Activated T-cell treated with anti-CD3 and anti-CD28 coated beads, Interleukin-2, amount 50 U/mL, for 24 hours (primary cell): ENCODE measurements at regions not wholly inside any gene's neighbourhood (a gene's known extent, or its start where the extent isn't known, plus 50 kb on each side); places are given as distances from the start of the nearest gene placed in this dataset.
"Not testable (repeated sequence)": the region's sequence is repeated elsewhere in the genome, so short reads cannot be mapped to it uniquely, and the experiment has no call there.

Source experiments
- DNase-seq: peaks from one replicate; pipeline ENCODE4 v3.0.0-alpha.2; 2020
- H3K27ac Mint-ChIP-seq: 2 replicates; pipeline ENCODE4 v1.8.0; 2020; ENCODE audit warnings: mild to moderate bottlenecking, mixed read lengths
- H3K27me3 Mint-ChIP-seq: 2 replicates; pipeline ENCODE4 v1.8.0; 2020; ENCODE audit warnings: mixed read lengths
- H3K36me3 Mint-ChIP-seq: 2 replicates; pipeline ENCODE4 v1.8.0; 2020; ENCODE audit warnings: low read depth, mixed read lengths
- H3K4me1 Mint-ChIP-seq: 2 replicates; pipeline ENCODE4 v1.8.0; 2020; ENCODE audit warnings: low read depth, mixed read lengths
- H3K4me3 Mint-ChIP-seq: 2 replicates; pipeline ENCODE4 v1.8.0; 2020; ENCODE audit warnings: mild to moderate bottlenecking, moderate library complexity, mixed read lengths
- H3K9me3 Mint-ChIP-seq: 2 replicates; pipeline ENCODE4 v1.8.0; 2020; ENCODE audit warnings: mixed read lengths

GRCh38 chr5:116787570-116787969, 212.9 kb upstream of the SEMA6A start:
- Mint-ChIP-seq H3K27me3 (no peaks in the 10 kb centered on the region), H3K27ac (no peak overlapping the region), H3K4me3 (no peak overlapping the region), H3K36me3 (no peaks in the 10 kb centered on the region), H3K9me3 (peaks cover 6% of the 10 kb centered on the region), H3K4me1 (no peaks in the 10 kb centered on the region)
- no peak for DNase-seq

GRCh38 chr5:116785106-116785505, 210.5 kb upstream of the SEMA6A start:
- no peak for DNase-seq
- Mint-ChIP-seq H3K9me3 (peaks cover 4% of the 10 kb centered on the region), H3K27me3 (no peaks in the 10 kb centered on the region), H3K4me1 (no peaks in the 10 kb centered on the region), H3K4me3 (no peak overlapping the region), H3K27ac (no peak overlapping the region), H3K36me3 (no peaks in the 10 kb centered on the region)

- Mint-ChIP-seq H3K27me3 (no peaks in the 10 kb centered on the region), H3K36me3 (no peaks in the 10 kb centered on the region), H3K27ac (no peak overlapping the region), H3K4me1 (no peaks in the 10 kb centered on the region), H3K9me3 (no peaks in the 10 kb centered on the region), H3K4me3 (no peak overlapping the region)
- no peak for DNase-seq
Observed at GRCh38 chr5:116779846-116780245, 205.2 kb upstream of the SEMA6A start.

GRCh38 chr5:116778651-116779280, 204.1 kb upstream of the SEMA6A start:
- H3K36me3 Mint-ChIP-seq = no peaks in the 10 kb centered on the region
- no peaks in the 10 kb centered on the region for H3K4me1 Mint-ChIP-seq
- H3K4me3 Mint-ChIP-seq = no peak overlapping the region
- H3K27ac Mint-ChIP-seq = no peak overlapping the region
- H3K27me3 Mint-ChIP-seq = no peaks in the 10 kb centered on the region
- no peaks in the 10 kb centered on the region for H3K9me3 Mint-ChIP-seq
- DNase-seq = no peak

- Mint-ChIP-seq H3K9me3 (no peaks in the 10 kb centered on the region), H3K4me1 (no peaks in the 10 kb centered on the region), H3K4me3 (no peak overlapping the region), H3K36me3 (no peaks in the 10 kb centered on the region), H3K27me3 (no peaks in the 10 kb centered on the region), H3K27ac (no peak overlapping the region)
- no peak for DNase-seq
Observed at GRCh38 chr5:116778032-116778431, 203.4 kb upstream of the SEMA6A start.

- no peak overlapping the region for H3K27ac Mint-ChIP-seq
- no peak for DNase-seq
- no peaks in the 10 kb centered on the region for H3K36me3 Mint-ChIP-seq
- H3K4me1 Mint-ChIP-seq = no peaks in the 10 kb centered on the region
- H3K9me3 Mint-ChIP-seq = no peaks in the 10 kb centered on the region
- no peaks in the 10 kb centered on the region for H3K27me3 Mint-ChIP-seq
- no peak overlapping the region for H3K4me3 Mint-ChIP-seq
Observed at GRCh38 chr5:116773926-116774325, 199.3 kb upstream of the SEMA6A start.

GRCh38 chr5:116772806-116773205, 198.2 kb upstream of the SEMA6A start:
- no peak overlapping the region for H3K4me3 Mint-ChIP-seq
- H3K27ac Mint-ChIP-seq = no peak overlapping the region

GRCh38 chr5:116772152-116772501, 197.5 kb upstream of the SEMA6A start:
- no peak for DNase-seq
- Mint-ChIP-seq H3K4me1 (no peaks in the 10 kb centered on the region), H3K27ac (no peak overlapping the region), H3K9me3 (no peaks in the 10 kb centered on the region), H3K27me3 (no peaks in the 10 kb centered on the region), H3K4me3 (no peak overlapping the region), H3K36me3 (no peaks in the 10 kb centered on the region)

More at GRCh38 chr5:116772806-116773205, 198.2 kb upstream of the SEMA6A start:
- H3K4me1 Mint-ChIP-seq = no peaks in the 10 kb centered on the region
- no peaks in the 10 kb centered on the region for H3K9me3 Mint-ChIP-seq
- DNase-seq = no peak
- H3K27me3 Mint-ChIP-seq = no peaks in the 10 kb centered on the region
- H3K36me3 Mint-ChIP-seq = no peaks in the 10 kb centered on the region

GRCh38 chr5:116771466-116772151, 197.0 kb upstream of the SEMA6A start:
- no peaks in the 10 kb centered on the region for H3K36me3 Mint-ChIP-seq
- no peaks in the 10 kb centered on the region for H3K4me1 Mint-ChIP-seq
- no peak overlapping the region for H3K27ac Mint-ChIP-seq
- no peak overlapping the region for H3K4me3 Mint-ChIP-seq
- no peaks in the 10 kb centered on the region for H3K27me3 Mint-ChIP-seq
- DNase-seq = no peak
- no peaks in the 10 kb centered on the region for H3K9me3 Mint-ChIP-seq

GRCh38 chr5:116769953-116770352, 195.3 kb upstream of the SEMA6A start:
- not testable (repeated sequence) for H3K4me3 Mint-ChIP-seq, H3K27ac Mint-ChIP-seq, H3K36me3 Mint-ChIP-seq, H3K27me3 Mint-ChIP-seq, H3K4me1 Mint-ChIP-seq, DNase-seq, H3K9me3 Mint-ChIP-seq

GRCh38 chr5:116769470-116769869, 194.8 kb upstream of the SEMA6A start:
- Mint-ChIP-seq H3K27ac (no peak overlapping the region), H3K9me3 (no peaks in the 10 kb centered on the region), H3K27me3 (no peaks in the 10 kb centered on the region), H3K4me1 (no peaks in the 10 kb centered on the region), H3K4me3 (no peak overlapping the region), H3K36me3 (no peaks in the 10 kb centered on the region)
- DNase-seq = no peak

GRCh38 chr5:116766470-116766947, 191.9 kb upstream of the SEMA6A start:
- Mint-ChIP-seq H3K4me3 (no peak overlapping the region), H3K4me1 (no peaks in the 10 kb centered on the region), H3K9me3 (no peaks in the 10 kb centered on the region), H3K27ac (no peak overlapping the region), H3K36me3 (no peaks in the 10 kb centered on the region), H3K27me3 (no peaks in the 10 kb centered on the region)
- DNase-seq = no peak

GRCh38 chr5:116765441-116765840, 190.8 kb upstream of the SEMA6A start:
- DNase-seq = no peak
- Mint-ChIP-seq H3K36me3 (no peaks in the 10 kb centered on the region), H3K27ac (no peak overlapping the region), H3K27me3 (no peaks in the 10 kb centered on the region), H3K4me3 (no peak overlapping the region), H3K9me3 (no peaks in the 10 kb centered on the region), H3K4me1 (no peaks in the 10 kb centered on the region)

- Mint-ChIP-seq H3K4me3 (no peak overlapping the region), H3K9me3 (no peaks in the 10 kb centered on the region), H3K27ac (no peak overlapping the region), H3K36me3 (no peaks in the 10 kb centered on the region), H3K4me1 (no peaks in the 10 kb centered on the region), H3K27me3 (no peaks in the 10 kb centered on the region)
- DNase-seq = no peak
Observed at GRCh38 chr5:116764941-116765340, 190.3 kb upstream of the SEMA6A start.

- Mint-ChIP-seq H3K4me3 (no peak overlapping the region), H3K36me3 (no peaks in the 10 kb centered on the region), H3K27ac (no peak overlapping the region), H3K4me1 (no peaks in the 10 kb centered on the region), H3K9me3 (no peaks in the 10 kb centered on the region), H3K27me3 (no peaks in the 10 kb centered on the region)
- no peak for DNase-seq
Observed at GRCh38 chr5:116763987-116764866, 189.6 kb upstream of the SEMA6A start.
